Endothelial cell of umbilical vein (primary cell): ENCODE measurements at regions not wholly inside any gene's neighbourhood (a gene's known extent, or its start where the extent isn't known, plus 50 kb on each side); places are given as distances from the start of the nearest gene placed in this dataset.

ENCODE experiments used
- EZH2 ChIP-seq: IDR thresholded peaks from 2 replicates; pipeline ENCODE4 v1.6.1; 2012; ENCODE audit warnings: borderline replicate concordance, low read depth, mild to moderate bottlenecking, moderate library complexity, low read length, inconsistent platforms; ENCODE audit not compliant: severe bottlenecking
- JUN ChIP-seq: IDR thresholded peaks from 2 replicates; pipeline ENCODE4 v1.6.1; 2011; ENCODE audit warnings: borderline replicate concordance, low read depth; ENCODE audit not compliant: insufficient read length, insufficient read depth
- MYC ChIP-seq: IDR thresholded peaks from one replicate; pipeline ENCODE4 v1.6.1; 2011; ENCODE audit warnings: mild to moderate bottlenecking, low read depth, low read length
- POLR2A ChIP-seq: IDR thresholded peaks from 2 replicates; pipeline ENCODE4 v1.6.1; 2012; ENCODE audit warnings: low read depth, mild to moderate bottlenecking, control low read depth, low read length
- POLR2AphosphoS5 ChIP-seq: IDR thresholded peaks from 2 replicates; pipeline ENCODE4 v1.6.1; 2012; ENCODE audit warnings: low read depth, mild to moderate bottlenecking, control low read depth, low read length, moderate library complexity; ENCODE audit not compliant: insufficient read depth
- TF ChIP-seq, protein P1 (sequence below), 2 donors: IDR thresholded peaks; 1 replicate in 1 of 2; 2 replicates in 1 of 2; pipeline ENCODE4 v1.5.1; 2011; ENCODE audit warnings: low read length in 2 of 2, mild to moderate bottlenecking in 2 of 2, moderate library complexity in 2 of 2, control low read depth in 1 of 2, inconsistent platforms in 1 of 2, low read depth in 1 of 2; ENCODE audit not compliant: insufficient read depth in 1 of 2; ENCODE audit errors: extremely low read depth in 1 of 2
- TF ChIP-seq, protein P2 (sequence below): IDR thresholded peaks from 2 replicates; pipeline ENCODE4 v1.6.1; 2011; ENCODE audit not compliant: insufficient read depth, insufficient read length

DNA sequence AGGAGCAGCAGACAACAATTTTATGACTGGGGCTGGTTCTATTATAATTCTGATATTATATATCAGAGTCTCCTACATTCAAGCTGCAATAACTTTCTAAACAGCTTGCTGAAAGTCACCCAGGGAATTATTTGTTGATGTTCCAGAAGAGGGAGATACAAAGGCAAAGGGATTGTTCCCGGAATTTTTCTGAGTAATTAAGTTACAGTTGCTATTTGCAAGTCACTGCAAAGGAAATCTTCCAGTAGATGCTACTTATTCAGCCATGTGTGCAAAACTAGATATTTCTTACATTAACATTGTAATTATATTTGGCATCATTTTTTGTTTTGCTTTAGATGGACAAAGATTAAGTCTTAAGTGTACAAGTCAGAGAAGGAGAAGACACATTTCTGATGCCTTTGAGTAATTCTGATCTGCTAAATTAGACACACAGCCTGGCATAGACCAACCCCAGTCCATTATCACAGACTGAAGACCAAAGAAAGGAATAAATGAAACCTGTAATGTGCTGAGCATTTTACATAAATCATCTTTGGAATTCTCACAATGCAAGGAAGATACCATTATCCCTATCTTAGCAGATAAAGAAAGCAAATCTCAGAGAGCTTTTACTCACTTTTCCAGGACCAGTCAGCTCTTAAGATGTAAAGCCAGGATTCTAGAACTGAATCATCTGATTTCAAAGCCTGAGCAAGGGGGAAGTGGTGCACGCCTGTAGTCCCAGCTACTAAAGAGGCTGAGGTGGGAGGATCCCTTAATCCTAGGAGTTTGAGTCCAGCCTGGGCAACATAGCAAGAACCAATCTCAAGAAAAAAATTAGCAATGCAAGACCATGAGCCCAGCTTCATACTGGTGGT, 62.6 kb upstream of the AKAP12 start:
- TF ChIP-seq, protein P1, sequence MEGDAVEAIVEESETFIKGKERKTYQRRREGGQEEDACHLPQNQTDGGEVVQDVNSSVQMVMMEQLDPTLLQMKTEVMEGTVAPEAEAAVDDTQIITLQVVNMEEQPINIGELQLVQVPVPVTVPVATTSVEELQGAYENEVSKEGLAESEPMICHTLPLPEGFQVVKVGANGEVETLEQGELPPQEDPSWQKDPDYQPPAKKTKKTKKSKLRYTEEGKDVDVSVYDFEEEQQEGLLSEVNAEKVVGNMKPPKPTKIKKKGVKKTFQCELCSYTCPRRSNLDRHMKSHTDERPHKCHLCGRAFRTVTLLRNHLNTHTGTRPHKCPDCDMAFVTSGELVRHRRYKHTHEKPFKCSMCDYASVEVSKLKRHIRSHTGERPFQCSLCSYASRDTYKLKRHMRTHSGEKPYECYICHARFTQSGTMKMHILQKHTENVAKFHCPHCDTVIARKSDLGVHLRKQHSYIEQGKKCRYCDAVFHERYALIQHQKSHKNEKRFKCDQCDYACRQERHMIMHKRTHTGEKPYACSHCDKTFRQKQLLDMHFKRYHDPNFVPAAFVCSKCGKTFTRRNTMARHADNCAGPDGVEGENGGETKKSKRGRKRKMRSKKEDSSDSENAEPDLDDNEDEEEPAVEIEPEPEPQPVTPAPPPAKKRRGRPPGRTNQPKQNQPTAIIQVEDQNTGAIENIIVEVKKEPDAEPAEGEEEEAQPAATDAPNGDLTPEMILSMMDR (IDR thresholded peaks at IDR 0.05; ENCODE audit: extremely low read depth in 1 of 2, insufficient read depth in 1 of 2, low read depth in 1 of 2, low read length in 2 of 2): no peak
- no peak for TF ChIP-seq POLR2A
- TF ChIP-seq EZH2: no peak
- TF ChIP-seq, protein P2, sequence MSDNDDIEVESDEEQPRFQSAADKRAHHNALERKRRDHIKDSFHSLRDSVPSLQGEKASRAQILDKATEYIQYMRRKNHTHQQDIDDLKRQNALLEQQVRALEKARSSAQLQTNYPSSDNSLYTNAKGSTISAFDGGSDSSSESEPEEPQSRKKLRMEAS: no peak
- TF ChIP-seq POLR2AphosphoS5: no peak
- no peak for TF ChIP-seq JUN
- TF ChIP-seq MYC: no peak
